ENCODE measurements at regions not wholly inside any gene's neighbourhood (a gene's known extent, or its start where the extent isn't known, plus 50 kb on each side); places are given as distances from the start of the nearest gene placed in this dataset.

DNA sequence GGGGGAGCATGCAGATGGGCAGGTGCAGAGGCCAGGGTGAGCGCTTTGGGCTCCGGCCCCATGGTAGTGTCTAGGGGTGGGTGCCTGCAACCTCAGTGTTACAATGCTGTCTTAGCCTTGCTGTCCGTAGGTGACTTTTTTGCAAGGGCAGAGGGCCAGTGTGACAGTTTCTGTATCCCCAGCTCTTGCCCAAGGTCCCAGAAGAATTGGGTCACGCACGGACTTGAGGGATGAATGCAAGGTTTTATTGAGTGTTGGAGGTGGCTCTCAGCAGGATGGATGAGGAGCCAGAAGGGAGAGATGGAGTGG, 492.5 kb downstream of the AGTPBP1 start:
- DNase-seq, result no peak

GRCh38 chr9:85248514-85249312, 493.0 kb downstream of the AGTPBP1 start:
- DNase-seq, result no peak

GRCh38 chr9:85246541-85246940, 495.2 kb downstream of the AGTPBP1 start:
- DNase-seq, result no peak

DNA sequence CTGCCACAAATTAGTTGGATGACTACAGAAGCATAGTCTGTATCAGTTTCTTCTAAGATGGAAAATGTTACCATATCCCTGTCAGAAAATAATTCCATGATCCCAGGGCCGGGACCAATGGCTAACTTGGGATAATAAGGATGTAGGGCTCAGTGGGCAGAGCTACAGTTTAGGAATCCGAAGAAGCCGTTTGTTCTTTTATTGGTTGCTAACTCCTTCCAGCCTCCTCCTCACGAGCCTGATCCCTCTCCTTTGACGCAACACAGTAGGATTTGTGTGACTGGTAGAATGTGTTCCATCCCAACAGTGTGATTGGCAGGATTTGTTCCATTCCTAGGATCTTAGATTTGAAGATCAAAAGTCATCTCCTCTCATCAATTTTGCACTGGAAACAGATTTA, 496.9 kb downstream of the AGTPBP1 start:
- DNase-seq, result no peak

DNA sequence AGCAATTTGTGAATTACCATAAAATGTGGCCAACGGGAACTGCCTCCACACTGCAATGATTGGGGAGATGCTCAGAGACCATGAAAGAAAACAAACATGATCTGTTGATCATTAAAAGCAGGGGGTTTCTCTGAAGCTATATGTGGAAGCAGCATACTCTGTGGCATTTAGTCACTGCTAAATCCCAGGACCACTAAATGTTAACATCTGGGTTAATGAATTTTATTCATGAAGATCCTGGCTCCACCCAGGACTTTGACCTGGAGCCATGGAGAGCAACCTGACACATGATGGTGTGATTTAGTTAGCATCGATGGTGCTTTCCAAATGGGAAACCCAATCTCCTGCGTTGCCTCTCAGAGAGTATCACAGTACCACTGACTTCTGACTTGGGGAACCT, 497.8 kb downstream of the AGTPBP1 start:
- DNase-seq, result no peak

GRCh38 chr9:85237478-85237877, 504.3 kb downstream of the AGTPBP1 start:
- DNase-seq, result no peak

DNA sequence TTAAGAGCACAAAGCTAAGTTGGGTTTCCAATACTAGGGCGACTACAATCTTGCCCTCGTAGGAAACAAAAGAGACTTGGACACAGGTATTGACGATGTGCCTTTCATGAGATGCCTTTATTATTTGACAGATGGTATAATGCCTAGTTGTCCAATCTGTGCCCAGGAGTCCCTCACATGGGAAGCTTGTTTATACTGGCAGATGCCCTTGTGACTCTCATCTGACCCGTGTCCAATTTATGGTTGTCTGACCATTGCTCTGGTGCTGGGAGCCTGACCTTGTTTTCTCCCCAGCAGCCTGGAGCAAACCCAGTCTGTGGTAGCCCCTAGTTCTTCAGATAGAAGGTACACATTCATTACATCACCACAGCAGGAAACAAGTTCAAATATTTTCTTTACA, 511.7 kb downstream of the AGTPBP1 start:
- no peak for DNase-seq

GRCh38 chr9:85228111-85228855, 513.5 kb downstream of the AGTPBP1 start:
- DNase-seq, result no peak

DNA sequence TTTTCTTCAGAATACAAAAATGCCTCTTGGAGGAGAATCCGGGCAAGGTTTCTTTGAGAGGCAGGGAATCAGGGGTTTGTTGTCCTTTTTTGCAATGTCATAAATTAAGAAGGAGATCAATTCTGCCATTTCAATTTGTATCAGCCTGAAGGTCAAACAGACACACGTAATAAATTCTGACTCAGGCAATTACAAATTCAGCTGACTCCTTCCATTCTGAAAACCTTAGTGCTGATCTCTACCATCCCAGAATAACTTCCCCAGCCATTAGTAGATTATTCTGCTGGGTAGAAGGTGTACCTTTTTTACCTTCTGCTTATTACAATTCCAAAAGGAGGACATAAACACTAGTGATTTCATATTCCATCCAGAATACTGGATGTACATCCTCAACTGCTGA, 516.6 kb downstream of the AGTPBP1 start:
- DNase-seq, result no peak

DNA sequence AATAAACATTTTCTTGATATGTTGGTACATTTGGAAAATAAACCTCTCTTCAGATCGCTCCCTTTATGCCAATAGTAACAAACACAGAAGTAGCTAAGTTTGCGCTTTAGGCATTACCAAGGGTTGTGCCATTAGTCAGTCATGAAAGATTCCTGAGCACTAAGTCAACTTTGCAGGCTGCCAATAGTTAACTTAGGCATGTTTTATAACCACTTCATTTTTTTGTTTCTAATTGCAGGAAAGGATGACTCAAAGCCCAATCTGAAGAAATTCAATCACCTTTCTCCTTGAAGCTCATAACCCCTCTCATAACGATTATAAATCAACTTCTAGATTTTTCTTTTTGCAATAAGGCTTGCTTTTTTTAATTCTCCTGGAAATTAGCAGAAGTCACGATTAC, 517.0 kb downstream of the AGTPBP1 start:
- no peak for DNase-seq

GRCh38 chr9:85224301-85224700, 517.5 kb downstream of the AGTPBP1 start:
- DNase-seq, result no peak

DNA sequence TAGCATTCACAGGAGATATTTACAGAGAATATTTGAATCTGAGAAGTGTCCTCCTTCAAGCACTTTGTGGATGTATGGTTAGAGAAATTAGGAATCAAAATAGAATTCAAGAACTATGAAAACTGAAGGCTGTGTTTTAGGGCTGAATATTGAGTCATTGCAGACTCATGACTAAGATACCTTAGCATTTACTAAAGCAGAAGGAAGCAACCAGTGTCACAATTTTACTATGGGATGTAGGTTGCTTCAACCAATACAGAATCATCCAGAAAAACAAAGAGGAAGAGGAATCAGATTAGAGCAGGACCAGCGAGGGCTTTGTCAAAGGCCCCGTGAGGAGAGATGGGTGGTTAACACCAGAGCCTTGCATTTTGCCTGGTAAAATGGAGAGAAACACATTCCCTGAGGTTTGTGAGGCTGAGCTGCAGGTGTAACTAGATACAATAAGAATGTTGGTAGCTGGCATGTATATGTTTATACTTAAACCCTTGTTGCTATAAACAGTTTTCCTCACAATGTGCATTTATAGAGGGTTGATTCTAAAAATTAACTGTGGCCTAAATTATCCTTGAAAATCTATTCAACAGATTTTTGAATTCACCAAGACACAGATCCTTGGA, 518.1 kb downstream of the AGTPBP1 start:
- DNase-seq, result no peak

- DNase-seq, result no peak
Observed at GRCh38 chr9:85216601-85217000, 525.2 kb downstream of the AGTPBP1 start.

- no peak for DNase-seq
Observed at GRCh38 chr9:85215961-85216360, 525.8 kb downstream of the AGTPBP1 start.

GRCh38 chr9:85215416-85215815, 526.3 kb downstream of the AGTPBP1 start:
- DNase-seq, result no peak

GRCh38 chr9:85213650-85214607, 527.8 kb downstream of the AGTPBP1 start:
- DNase-seq, result no peak

GRCh38 chr9:85212887-85213286, 528.9 kb downstream of the AGTPBP1 start:
- DNase-seq, result no peak

DNA sequence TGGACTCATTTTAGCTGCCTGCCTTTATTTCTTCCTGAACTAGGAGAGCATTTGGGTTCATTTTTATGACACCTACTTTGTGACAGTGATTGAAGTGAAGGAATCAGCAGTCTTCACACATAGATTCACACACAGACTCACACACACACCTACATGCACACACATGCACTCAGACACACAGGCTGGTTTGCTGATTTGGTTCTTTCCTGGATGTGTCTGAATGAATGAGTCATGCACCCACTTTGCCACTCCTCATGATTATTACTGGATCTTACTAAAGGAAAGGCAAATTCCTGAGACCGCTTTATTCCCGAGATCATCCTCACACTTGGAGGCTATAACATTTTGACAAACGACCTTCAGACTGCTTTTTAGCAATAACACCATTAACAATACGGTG, 529.5 kb downstream of the AGTPBP1 start:
- DNase-seq, result no peak

DNA sequence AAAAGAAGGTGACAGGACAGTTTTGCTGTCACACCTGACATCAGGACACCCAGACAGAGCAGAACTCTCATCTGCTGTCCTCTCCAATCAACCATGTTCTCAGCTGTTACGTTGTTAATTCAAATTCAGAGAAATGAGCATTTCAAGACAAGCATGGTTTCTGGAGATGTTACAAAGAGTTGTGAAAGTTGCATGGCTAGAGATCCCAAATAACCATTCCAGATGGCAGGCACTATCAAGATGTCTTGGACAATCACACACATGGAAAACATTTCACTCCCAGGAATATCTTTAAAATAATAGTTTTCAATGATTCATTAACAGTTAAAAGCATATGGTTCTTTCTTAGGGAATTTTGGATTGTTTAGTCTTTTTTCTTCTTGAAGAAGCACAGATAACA, 533.1 kb downstream of the AGTPBP1 start:
- no peak for DNase-seq

DNA sequence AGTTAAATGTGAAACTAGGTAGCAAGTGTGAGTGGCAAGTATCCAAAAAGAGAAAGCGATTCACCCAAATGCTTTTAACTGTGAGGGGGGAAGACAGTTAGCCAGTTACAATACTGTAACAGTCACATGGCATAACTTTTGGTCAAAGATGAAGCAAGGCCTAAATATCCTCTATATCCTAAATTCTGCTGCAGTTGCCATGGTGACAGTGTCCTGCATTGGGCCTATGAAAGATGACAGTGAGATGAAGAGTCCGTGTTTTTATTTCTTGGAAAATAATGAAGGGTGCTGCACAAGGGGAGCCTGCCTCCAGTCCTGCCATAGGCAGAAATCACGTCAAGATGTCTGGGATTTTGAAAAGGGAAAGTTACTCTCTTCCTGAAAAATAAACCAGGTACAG, 534.6 kb downstream of the NTRK2 start:
- DNase-seq, result no peak

DNA sequence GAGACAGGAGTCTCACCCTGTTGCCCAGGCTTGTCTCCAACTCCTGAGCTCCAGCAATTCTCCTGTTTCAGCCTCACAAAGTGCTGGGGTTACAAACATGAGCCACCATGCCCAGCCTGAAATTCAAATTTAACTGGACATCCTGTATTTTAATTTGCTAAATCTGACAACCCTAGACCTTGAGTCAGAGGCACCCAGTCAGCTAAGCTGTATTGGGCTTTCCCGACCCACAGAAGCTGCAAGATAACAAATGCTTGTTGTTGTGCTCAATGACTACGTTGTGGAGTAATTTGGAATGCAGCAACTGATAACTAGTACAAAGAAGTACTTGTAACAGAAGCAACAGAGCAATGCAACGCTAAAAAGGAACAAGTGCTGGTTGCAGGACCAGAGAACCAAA, 533.1 kb downstream of the NTRK2 start:
- DNase-seq, result no peak

DNA sequence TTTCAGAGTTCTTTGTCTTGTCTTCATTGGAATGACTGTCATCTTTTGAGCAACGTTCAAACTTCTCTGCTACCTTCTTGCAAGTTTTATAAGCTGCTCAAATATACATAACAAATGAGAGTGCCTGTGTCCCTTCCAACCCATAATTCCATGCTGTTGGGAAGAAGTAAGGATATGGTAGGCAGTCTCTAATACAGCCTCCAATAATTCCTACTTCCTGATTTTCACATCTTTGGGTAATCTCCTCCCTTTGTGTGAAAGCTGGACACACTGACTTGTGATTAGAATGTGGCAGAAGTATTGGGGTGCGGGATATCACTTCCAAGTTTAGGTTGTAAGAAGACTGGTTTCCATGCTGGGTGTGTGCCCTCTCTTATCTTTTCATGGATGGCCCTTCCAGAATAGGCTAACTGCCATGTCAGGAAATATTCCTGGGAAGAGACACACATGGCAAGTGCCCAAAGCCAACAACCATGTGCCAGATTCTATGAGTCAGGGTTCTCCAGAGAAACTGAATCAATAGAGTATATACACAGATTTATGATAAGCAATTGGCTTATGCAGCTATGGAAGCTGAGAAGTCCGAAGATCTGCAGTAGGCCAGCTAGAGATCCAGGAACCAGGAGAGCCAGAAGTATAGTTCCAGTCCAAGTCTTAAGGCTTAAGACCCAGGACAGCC, 531.3 kb downstream of the NTRK2 start:
- no peak for DNase-seq
